PC-3 (cell line): ENCODE measurements at regions not wholly inside any gene's neighbourhood (a gene's known extent, or its start where the extent isn't known, plus 50 kb on each side); places are given as distances from the start of the nearest gene placed in this dataset.

ENCODE experiments used
- CTCF ChIP-seq: fragments of 300-600 bp; sonication (generic); conservative IDR thresholded peaks from 2 replicates; pipeline ENCODE4 v1.5.1; 2017; ENCODE audit warnings: antibody characterized with exemption, low read depth, mild to moderate bottlenecking, low read length
- EZH2 ChIP-seq: fragments of 300-600 bp; sonication (generic); IDR thresholded peaks from one replicate; pipeline ENCODE4 v1.6.1; 2017; ENCODE audit warnings: antibody characterized with exemption, mild to moderate bottlenecking, low read length; ENCODE audit not compliant: unreplicated experiment
- EZH2phosphoT487 ChIP-seq: fragments of 300-600 bp; sonication (generic); IDR thresholded peaks from 2 replicates; pipeline ENCODE4 v1.6.1; 2018; ENCODE audit warnings: mild to moderate bottlenecking, antibody characterized with exemption, low read length, borderline replicate concordance

- TF ChIP-seq CTCF (peak; percentile 31; the same call in 1 of the 2 replicates), EZH2 (no peak), EZH2phosphoT487 (no peak)
Observed at GRCh38 chr12:105499205-105499604, 168.7 kb downstream of the C12orf75 start.
